Fibroblast of skin of scalp (primary cell): ENCODE measurements at regions not wholly inside any gene's neighbourhood (a gene's known extent, or its start where the extent isn't known, plus 50 kb on each side); places are given as distances from the start of the nearest gene placed in this dataset.
A peak's percentile ranks its signal among the peaks of the same experiment; 100 is the strongest.

Experiments used
- DNase-seq: peaks from one replicate; pipeline ENCODE4 v3.0.0-alpha.2; 2013

- no peak for DNase-seq
Observed at GRCh38 chr9:105828171-105828570, 133.8 kb downstream of the TMEM38B start.

GRCh38 chr9:105828596-105829213 is 134.4 kb downstream of the TMEM38B start:
- no peak for DNase-seq

DNA sequence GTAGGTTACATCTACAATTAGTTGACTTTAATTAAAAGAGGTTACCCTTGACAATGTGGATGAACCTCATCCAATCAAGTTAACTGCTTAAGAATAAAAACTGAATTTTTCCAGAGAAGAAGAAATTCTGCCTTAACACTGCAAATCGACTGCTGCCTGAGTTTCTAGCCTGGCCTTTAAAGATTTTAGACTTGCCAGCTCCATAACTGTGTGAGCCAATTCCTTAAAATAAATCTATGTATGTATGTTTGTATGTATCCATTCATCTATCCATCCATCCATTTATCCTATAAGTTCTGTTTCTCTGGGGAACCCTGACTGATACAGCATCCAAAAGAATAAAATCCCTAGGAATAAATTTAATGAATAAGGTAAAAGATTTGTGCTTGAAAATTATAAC is 136.1 kb downstream of the TMEM38B start:
- DNase-seq, result no peak

DNA sequence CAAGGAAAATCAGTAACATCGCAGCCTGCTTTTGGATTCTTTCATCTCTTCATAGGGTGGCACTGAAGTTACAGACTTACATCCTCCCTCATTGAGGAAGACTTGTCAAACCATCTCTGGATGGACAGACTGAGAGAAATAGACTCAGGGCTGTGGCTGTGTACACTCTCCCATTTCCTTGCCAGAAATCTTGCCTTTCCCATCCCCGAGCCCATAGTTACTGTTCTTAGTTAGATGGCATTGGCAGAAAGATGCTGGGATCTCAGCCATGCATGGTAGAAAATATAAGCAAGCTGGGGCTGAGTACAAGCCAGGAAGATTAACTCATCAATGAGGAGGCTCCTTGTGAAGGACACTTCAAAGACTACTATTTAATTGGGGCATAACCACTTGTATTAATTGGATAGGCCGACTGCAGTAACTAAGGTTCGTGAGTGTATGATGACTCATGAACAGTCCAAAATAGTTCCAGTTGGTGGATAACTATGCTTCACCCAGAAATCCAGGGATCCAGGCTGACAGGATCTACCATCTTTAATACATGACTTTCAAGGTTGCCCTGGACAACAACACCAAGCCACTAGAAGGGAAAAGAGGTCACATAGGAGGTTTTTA is 137.9 kb downstream of the TMEM38B start:
- no peak for DNase-seq

DNA sequence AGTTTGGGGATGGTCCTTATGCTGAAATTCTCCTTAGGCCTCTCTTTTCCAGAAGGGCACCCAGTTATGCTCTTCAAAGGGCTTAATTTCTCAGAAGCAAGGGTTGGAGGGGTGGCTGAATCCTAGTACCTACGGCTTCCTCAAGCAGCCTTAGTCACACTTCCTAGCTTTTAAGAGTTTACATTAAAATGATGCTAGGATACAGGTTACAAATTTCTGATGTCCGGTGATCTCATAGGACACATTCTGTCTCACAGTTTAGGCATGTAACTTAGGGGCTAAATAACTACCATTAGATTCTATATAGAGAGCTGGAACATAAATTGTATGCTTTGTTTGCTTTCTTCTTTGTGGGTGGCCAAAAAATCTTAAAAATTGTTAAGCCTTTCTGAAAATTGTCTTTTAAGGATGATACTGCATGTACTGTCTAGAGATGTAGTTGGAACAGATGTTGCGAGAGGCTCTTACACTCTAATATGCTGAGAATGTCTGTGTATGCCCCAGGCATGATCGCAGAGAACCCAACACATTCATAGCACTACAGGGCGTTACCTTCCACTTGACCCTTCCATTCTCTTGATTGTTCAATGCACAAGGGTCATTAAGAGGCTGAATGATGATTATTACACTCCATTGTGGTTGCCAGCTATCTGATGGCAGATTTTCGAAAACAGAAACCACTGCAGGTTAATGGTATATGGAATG is 139.1 kb downstream of the TMEM38B start:
- no peak for DNase-seq

DNA sequence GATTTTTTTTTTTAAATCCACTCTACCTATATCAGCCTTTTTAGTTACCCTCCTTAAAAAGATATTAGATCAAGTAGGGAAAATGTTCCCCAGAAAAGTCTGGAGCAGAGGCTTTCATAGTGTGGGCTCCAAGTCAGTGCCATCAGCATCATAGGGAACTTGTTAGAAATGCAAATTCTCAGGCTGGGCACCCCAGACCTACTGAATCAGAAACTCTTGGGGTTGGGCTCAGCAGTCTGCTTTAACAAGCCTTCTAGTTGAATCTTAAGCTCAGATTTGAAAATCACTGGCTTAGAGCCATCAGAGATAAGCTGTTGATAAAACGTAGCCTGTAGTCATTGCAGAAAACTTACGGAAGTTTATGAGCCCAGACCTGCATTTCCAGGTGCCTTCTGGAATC is 140.1 kb downstream of the TMEM38B start:
- no peak for DNase-seq

GRCh38 chr9:105835721-105836120 is 141.4 kb downstream of the TMEM38B start:
- no peak for DNase-seq

DNA sequence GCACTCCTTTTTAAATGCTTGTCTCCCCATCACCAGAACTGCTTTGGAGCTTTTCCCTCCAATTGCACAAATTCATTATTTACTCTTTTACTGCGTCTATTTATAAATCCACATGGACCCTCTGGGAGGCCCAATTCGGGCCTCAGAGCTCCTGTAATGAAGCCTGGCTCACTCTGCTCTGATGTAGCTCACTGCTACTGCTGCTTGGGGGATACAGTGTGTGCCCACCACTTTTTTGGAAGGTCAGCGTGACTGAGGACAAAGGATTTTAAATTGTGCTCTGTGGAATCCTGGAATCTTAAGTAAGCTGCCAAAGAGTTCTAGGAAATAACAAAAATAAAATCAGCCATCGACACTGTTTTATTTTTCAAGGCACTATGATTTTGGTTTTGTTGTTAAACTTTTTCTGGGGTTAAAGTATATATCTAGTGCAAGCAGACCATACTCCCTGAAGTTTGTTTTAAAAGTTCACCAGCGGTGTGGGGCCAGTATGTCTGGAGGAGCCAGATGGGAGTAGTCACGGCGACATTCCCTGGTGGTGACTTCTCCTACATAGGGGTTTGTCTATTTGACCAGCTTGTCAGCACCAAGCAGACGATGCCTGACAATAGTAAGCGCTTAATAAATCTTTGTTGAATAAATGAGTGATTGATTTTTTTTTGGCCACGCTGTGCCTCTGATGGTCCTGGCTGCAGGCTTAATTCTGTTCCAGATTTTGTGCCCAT is 142.8 kb downstream of the TMEM38B start:
- DNase-seq, result no peak

DNA sequence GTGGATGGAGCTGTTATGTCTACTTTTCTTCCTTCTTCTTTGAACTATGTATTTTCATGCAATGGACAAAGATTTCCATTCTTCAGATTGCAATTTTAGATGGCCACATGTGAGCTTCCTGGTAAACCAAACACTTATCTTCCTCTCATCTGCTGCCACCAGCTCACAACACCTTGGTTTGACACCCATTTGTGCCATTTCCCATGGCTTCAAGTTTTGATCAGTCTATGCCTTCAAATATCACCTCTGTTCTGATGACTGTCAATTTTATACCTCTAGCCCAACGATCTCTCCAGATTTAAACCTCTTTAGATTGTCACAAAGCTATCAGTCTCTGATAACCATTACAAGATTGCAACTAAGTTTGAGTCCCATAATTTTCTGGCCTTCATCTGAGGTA is 147.2 kb downstream of the TMEM38B start:
- DNase-seq, result no peak

DNA sequence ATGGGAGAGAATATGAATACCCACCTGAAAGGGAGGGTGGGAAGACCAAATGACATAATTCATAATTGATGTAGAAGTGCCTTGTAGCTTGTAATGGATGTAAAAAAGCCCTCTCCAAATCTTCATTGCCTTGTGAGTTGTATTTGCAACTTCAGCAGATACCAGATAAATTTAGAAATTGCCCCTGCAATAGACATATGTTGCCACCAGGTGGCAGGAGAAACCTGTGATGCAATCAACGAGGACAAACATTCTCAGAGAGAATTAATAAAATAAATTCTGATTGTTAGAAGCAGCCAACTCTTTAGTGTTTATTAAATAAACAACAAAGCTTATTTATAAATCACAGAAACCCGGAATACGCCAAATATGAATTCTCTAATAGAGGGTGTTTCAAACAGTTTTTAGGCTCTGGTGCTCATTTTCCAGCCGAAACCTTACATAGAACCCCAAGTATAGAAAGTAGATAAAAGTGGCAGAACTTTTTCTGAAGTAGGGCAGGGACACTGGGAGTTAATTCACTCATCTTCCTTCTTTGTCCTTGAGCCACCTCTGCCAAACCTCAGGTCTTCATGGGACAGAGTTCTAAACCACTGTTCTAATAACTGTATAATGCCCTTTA is 147.8 kb downstream of the TMEM38B start:
- DNase-seq, result peak; percentile 37

GRCh38 chr9:105846825-105847224 is 152.5 kb downstream of the TMEM38B start:
- no peak for DNase-seq

DNA sequence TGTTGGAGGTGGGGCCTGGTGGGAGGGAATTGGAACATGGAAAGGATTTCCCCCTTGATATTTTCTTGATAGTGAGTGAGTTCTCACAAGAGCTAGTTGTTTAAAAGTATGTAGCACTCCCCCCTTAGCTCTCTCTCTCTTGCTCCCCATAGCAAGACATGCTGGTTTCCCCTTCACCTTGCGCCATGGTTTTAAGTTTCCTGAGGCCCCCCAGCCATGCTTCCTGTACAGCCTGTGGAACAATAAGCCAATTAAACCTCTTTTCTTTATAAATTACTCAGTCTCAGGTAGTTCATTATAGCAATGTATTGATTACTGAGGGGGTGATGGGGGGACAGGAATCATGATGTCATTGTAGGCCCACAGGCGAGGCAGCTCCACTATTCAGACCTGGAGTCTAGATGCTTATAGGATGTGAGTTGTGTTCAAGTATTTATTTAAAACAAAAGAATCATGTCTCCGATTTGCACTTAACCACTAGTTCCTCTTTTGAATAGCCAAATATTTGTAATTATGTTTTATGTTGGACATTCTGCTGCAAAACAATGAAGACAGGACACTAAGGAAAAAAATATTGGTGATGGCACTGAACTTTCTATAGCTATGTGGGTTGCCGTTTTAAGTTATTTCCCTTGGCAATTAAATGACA is 156.6 kb downstream of the TMEM38B start:
- DNase-seq, result no peak

- DNase-seq, result peak; percentile 82
Observed at GRCh38 chr9:105854026-105854782, 159.9 kb downstream of the TMEM38B start.

DNA sequence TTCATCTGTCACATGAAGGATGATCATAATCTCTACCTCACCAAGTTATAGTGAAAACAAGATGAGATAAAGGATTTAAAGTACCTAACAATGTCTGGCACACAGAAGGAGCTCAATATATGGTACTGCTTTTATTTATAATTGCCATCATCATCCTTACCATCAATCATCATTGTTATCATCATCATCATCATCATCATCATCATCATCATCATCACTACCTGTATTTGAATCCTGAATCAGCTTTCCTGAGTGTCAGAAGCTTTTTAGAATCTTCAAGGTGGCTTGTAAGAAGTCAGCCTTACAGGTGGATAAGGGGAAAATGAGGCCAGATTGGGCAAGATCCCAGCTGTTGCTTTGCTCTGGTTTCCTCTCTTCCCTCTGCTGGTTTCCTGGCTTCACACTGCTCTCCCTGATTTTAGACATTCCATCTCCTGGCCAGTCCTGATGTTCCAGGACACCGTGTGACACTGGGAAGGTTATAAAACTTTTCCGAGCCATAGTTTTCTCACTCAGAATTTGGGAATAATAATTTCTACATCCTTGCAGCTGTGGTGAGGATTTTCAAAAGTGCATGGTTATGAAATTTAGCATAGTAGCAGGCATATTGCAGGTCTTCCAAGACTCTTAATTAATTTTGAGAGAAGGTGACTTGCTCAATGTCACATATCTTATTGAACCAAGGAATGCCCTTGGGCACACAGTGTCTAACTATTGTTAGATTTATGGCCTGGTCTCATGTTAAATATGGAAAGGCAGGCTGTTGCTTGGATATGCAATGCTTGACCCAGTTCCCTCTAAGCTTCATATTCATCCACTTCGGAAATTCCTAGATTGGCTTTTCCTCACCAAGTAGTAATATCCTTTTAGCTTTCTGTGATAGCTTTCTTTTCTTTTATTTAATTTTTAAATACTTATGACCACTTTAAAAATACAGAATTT is 160.7 kb downstream of the TMEM38B start:
- DNase-seq, result no peak

DNA sequence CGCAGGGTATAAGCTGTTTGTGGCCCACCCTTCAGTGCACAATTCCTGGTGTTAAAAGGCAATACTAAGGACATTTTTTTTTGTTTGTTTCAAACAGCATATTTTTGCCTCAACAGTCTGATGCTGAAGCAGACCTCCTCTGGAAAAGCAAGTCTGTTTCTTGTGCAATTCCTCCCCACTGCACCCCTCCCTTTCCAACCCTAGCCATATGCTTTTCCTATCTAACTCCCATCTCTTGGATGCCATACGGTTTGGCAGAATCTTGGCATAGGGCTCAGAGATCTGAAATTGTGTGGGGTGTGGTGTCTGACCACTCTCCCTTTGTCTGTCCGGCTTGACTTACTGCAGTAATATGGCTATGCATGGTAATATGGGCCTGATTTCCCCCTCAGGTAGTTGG is 161.6 kb downstream of the TMEM38B start:
- DNase-seq, result no peak

DNA sequence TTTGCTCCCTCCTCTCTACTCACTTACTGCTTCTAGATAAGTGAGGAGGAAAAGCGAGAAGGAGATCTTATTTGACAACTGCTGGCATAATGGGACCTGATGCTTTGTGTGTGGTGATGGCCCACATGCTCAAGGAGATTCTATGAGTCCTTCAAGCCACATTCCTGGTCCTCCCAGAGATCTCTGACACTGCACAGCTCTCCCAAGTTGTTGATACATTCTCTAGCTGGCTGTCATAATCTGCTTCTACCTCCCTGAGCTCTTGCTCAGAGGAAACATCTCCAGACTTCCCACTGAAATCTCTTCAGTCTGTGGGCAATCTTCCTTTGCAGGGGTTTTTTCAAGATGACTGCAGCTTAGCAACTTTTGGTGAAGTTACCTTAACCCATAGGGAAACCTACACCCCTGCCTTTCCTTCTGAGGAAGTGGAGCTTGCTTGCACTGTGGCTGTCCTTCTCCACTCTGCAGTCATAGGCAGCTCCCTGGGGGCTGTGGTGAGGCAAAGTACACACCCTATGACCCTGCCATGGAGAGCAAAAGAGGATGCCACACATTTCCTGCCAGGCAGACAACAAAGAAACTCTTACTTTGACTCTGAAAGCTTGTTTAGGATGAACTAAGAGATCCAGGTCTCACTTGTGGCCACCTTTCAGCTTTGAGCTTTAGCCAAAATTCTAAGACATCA is 163.8 kb downstream of the TMEM38B start:
- peak; percentile 67 for DNase-seq

DNA sequence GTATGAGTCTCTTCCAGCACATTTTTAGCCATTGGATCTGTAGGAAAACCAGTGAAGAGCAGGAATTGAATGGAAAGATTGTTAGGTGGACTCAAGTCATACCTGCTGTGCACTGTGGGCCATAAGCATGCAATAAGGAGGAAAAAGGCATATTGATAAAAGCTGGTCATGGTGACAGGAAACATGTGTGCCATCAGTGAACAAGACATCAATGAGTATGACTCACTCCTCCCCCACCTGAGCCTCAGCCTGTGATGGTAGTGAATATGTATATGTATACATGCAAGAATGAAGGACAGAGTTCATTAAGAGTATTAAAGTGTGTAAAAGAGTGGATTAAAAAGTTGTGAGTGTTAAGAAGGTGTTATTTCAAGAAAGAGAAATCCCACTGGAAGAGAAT is 164.5 kb downstream of the TMEM38B start:
- DNase-seq, result no peak

DNA sequence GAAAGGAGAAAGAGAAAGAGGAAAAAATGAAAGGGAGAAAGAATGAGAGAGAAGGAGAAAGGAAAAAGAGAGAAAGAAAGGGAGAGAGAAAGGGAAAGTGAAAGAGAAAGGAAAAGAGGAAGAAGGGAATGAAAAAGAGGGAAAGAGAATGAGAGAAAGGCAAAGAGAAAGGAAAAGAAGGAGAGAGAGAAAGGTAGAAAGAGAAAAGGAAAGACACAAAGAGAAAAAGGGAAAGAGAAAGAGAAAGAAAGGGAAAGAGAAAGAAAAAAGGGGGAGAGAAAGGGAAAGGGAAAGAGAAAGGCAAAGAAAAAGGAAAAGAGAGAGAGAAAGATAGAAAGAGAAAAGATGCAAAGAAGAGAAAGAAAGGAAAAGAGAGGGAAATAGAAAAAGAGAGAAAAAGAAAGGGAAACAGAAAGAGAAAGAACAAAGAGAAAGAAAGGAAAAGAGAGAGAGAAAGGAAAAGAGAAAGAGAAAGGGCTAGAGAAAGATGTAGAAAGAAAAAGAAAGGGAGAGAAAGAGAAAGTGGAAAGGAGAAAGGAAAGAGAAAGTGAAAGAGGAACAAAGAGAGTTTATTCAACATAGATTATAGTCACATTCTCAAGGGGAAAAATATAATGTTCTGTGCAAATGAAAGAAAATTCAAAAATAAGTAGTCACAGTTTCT is 165.2 kb downstream of the TMEM38B start:
- no peak for DNase-seq

GRCh38 chr9:105860516-105860915 is 166.2 kb downstream of the TMEM38B start:
- DNase-seq, result no peak
